SK-N-MC (cell line): ENCODE measurements at regions not wholly inside any gene's neighbourhood (a gene's known extent, or its start where the extent isn't known, plus 50 kb on each side); places are given as distances from the start of the nearest gene placed in this dataset.

Experiments
- EZH2 ChIP-seq: fragments of 200-600 bp; sonication (generic); IDR thresholded peaks from one replicate; pipeline ENCODE4 v1.6.1; 2017; ENCODE audit warnings: antibody characterized with exemption
- FOXP2 ChIP-seq: optimal IDR thresholded peaks from 2 replicates; pipeline ENCODE3; 2011; ENCODE audit warnings: mild to moderate bottlenecking, moderate library complexity; ENCODE audit not compliant: insufficient read depth; ENCODE audit errors: extremely low read length, control extremely low read depth
- POLR2AphosphoS5 ChIP-seq: IDR thresholded peaks from 2 replicates; pipeline ENCODE4 v1.6.1; 2012; ENCODE audit warnings: mild to moderate bottlenecking, low read depth, low read length, borderline replicate concordance

DNA sequence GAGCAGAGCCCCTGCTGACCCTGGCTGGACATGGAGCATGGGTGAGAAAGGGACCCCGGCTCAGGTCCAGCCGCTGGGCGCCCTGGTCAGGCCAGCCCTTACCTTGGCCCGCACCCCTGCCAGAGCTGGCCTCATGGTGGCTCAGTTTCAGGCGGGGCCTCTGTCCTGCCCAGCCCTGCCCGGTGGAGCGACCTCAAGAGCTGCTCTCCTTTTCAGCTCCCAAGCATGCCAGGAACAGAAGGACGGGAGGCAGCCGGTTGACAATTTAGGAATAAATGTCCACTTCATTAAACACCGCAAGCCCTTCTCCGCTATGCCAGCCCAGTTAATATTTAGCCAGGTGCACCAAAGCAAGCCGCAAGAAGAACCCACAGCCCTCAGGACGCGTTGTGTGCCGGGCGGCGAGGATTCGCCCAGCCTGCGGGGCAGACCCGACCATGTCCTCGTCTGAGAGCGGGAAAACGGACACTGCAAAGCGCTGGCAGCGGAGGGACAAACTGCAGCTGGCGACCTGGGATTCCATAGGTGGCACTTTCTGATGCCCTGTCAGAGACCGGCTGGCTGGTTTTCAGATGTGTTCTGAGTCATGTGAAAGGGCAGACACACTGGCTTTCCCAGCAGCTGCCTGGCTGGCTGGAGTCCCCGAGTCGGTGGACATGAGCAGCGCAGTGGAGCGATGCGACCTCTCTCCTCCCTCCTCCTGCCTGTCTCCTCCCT, 221.9 kb downstream of the TTLL2 start:
- no peak for TF ChIP-seq POLR2AphosphoS5
- no peak for TF ChIP-seq EZH2
- no peak for TF ChIP-seq FOXP2
